NCI-H2227 (cell line): ENCODE measurements at regions not wholly inside any gene's neighbourhood (a gene's known extent, or its start where the extent isn't known, plus 50 kb on each side); places are given as distances from the start of the nearest gene placed in this dataset.

ENCODE experiments used
- DNase-seq: peaks from one replicate; lab custom pipeline; 2025; ENCODE audit not compliant: unreplicated experiment; lab: John Stamatoyannopoulos, UW

GRCh38 chr5:88401686-88402085 is 133.0 kb upstream of the TMEM161B start:
- DNase-seq = no peak

DNA sequence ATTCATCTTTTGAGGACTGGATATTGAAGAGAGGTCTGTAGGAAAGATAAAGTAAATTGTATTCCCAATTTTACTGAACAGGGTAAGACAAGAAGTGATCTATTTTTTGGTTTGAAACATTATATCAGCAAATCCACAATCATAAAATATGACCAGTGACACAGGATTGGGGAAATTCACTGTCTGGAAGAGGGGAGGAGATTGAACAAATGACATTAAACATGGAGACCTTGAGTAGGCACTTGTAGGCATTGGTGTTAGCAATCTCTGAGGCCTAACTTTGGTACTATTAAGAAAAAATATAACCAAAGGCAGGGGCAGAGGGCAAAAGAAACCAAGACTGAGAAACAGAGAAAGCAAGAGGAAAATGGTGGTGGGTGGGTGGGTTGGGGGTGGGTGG is 132.6 kb upstream of the TMEM161B start:
- DNase-seq = no peak

- no peak for DNase-seq
Measured at GRCh38 chr5:88399561-88399960, 130.9 kb upstream of the TMEM161B start.

GRCh38 chr5:88398316-88398715 is 129.7 kb upstream of the TMEM161B start:
- no peak for DNase-seq

- no peak for DNase-seq
Measured at GRCh38 chr5:88396751-88397281, 128.2 kb upstream of the TMEM161B start.

DNA sequence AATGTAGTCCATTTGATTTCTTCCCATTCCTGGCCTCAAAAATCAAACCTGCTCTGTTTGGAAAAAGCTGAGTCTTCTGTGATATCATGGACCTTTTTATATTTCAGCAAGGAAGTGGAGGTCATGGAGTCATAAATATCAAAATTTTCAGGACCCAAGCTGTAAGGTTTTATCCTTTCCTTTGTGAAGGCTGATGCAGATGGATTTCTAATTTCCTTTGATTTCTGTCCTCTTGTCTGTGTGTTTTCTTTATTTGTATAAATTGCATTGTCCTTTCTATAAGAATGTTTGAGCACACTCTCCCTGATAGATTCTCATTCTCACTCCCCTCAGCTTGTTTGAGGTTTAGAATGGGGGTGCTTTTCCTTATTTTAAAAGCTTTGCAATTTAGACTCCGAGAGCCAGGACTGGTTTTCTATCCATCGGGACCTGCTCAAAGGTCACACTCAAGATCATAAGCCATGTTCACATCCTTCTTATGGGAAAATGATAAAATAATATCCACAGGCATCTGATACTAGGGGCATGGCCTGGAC is 127.4 kb upstream of the TMEM161B start:
- DNase-seq = no peak

DNA sequence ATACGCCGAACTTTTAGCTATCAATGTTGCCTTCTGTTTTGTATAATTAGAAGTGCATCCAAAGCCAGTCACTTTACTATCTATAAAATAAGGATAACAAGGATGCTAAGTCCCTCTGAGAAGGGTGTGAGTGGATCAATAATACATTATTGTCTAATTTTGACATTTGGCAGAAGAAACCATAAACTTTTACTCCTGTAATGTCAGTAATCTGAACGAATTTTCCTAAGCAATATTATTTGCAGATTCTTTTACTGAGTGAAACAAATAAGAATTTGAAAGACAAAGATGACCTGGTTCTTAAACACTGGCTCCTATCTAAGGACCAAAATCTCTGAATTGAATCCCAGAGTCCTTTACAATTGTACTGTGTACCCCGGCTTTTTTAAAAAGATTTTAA is 126.6 kb upstream of the TMEM161B start:
- no peak for DNase-seq

GRCh38 chr5:88394536-88395175 is 126.0 kb upstream of the TMEM161B start:
- no peak for DNase-seq

GRCh38 chr5:88393716-88394535 is 125.3 kb upstream of the TMEM161B start:
- DNase-seq = no peak

GRCh38 chr5:88393042-88393441 is 124.4 kb upstream of the TMEM161B start:
- no peak for DNase-seq

- no peak for DNase-seq
Measured at GRCh38 chr5:88391991-88392390, 123.3 kb upstream of the TMEM161B start.

GRCh38 chr5:88391116-88391515 is 122.5 kb upstream of the TMEM161B start:
- no peak for DNase-seq

DNA sequence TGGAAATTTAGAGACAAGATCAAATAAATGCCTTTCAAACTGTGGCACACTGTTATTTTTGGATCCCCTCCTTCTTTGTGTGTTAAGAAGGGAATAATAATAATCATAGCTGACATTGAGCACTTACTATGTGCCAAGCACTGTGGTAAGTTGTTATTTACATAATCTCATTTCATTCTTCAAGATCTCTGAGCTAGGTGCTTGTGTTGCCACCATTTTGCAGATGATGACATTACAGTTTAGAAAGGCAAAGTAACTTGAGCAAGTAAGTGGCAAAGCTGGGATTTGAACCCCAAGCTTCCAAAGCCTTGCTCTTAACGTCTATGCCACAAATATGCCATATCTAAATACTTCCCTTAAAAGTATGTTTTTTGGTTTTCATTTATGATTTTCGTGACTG is 121.8 kb upstream of the TMEM161B start:
- DNase-seq = no peak

DNA sequence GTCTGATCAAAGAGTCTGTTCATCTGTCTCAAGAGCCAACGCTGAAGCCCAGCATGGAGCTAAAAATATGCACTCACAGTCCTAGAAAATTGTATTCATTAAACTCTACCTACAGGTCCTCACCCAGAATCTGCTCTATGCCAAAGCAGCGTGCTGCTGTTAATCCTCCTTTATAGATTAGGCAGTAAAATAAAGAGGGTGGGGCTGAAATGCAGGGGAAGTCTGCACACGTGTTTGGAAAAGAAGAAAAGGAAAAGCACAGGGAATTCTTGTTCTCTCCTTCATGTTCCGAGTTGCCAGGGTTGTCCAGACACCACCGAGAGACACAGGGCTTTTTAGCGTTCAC is 121.4 kb upstream of the TMEM161B start:
- no peak for DNase-seq

DNA sequence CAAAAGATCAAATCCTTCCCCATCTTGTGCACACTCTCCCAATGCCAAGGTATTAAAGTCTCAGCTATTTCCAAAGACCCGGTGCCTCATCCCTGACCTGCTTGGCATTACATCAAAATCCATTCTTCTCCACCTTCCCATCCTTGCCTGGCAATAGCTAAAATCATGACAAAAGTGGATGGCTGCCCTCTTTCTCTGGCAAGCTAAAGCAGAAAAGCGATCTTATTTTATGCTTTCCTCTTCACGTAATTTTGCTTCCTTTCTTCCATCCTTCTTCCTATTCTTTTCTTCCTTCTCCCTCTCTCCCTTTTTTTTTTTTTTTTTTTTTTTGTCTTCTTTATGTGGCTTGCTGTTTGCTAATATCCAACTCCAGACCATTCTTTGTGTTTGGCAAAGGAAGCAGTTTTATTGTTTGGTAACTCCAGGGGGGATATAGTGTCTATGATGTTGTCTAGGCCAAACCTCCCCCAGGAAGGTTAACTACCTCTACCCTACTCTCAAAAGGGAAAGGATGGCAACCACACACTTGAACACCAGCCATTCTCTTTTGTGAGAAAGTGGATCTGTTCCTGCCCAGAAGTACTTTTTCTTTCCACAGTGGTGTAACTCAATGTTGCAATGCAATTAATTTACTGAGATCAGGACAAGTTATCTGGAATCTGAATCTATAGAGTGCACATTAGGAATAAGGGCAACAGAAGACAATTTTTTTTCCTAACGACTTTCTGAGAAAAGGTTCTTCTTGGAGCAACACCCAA is 120.9 kb upstream of the TMEM161B start:
- no peak for DNase-seq

- no peak for DNase-seq
Measured at GRCh38 chr5:88388476-88389337, 120.1 kb upstream of the TMEM161B start.

DNA sequence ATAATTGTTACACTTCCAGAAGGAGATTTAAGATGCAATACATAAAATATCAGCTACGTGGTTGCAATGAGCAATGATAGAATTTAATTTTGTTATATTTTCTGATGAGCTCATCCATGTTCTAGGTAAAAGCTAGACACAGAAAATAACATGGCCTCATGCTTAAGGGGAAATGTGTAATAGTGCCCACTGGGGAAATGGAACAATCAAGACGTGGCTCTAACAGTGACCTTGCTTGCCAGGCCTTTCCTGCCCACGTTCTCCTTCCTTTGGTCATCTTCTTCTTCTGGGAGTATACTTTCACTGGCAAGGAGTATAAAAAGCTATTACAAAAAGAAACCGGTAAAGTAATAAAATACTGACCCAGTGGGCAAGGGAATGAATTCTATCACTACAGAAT is 116.2 kb upstream of the TMEM161B start:
- DNase-seq = no peak

- DNase-seq = no peak
Measured at GRCh38 chr5:88380332-88380731, 111.7 kb upstream of the TMEM161B start.

GRCh38 chr5:88377705-88378656 is 109.3 kb upstream of the TMEM161B start:
- no peak for DNase-seq
